Bone marrow (tissue), 2 donors: ENCODE measurements at regions not wholly inside any gene's neighbourhood (a gene's known extent, or its start where the extent isn't known, plus 50 kb on each side); places are given as distances from the start of the nearest gene placed in this dataset.

Experiments
- DNase-seq, 2 donors: peaks; one replicate each; lab custom pipeline; 2025; lab: John Stamatoyannopoulos, UW

GRCh38 chr5:98606961-98607360 is 166.5 kb upstream of the RGMB start:
- DNase-seq = no peak

GRCh38 chr5:98608052-98608451 is 165.4 kb upstream of the RGMB start:
- DNase-seq = no peak

GRCh38 chr5:98614341-98614740 is 159.1 kb upstream of the RGMB start:
- no peak for DNase-seq

- DNase-seq = no peak
These were observed 151.6 kb upstream of the RGMB start for GRCh38 chr5:98621821-98622220.

GRCh38 chr5:98624145-98624880 is 149.2 kb upstream of the RGMB start:
- DNase-seq = no peak

- no peak for DNase-seq
These were observed 146.3 kb upstream of the RGMB start for GRCh38 chr5:98627121-98627520.

GRCh38 chr5:98630621-98631020 is 142.8 kb upstream of the RGMB start:
- DNase-seq = no peak

- no peak for DNase-seq
These were observed 142.0 kb upstream of the RGMB start for GRCh38 chr5:98631311-98632054.

- DNase-seq = no peak
These were observed 137.8 kb upstream of the RGMB start for GRCh38 chr5:98635656-98636055.

GRCh38 chr5:98637116-98637515 is 136.3 kb upstream of the RGMB start:
- DNase-seq = no peak

GRCh38 chr5:98637557-98637956 is 135.9 kb upstream of the RGMB start:
- DNase-seq = no peak

GRCh38 chr5:98638111-98638510 is 135.4 kb upstream of the RGMB start:
- DNase-seq = no peak

GRCh38 chr5:98638701-98639100 is 134.8 kb upstream of the RGMB start:
- DNase-seq = no peak

- no peak for DNase-seq
These were observed 134.2 kb upstream of the RGMB start for GRCh38 chr5:98639274-98639673.

GRCh38 chr5:98641671-98642070 is 131.8 kb upstream of the RGMB start:
- no peak for DNase-seq

GRCh38 chr5:98643569-98643968 is 129.9 kb upstream of the RGMB start:
- DNase-seq = no peak

GRCh38 chr5:98651715-98652114 is 121.7 kb upstream of the RGMB start:
- no peak for DNase-seq

GRCh38 chr5:98656125-98656795 is 117.2 kb upstream of the RGMB start:
- DNase-seq = no peak

- DNase-seq = no peak
These were observed 116.7 kb upstream of the RGMB start for GRCh38 chr5:98656796-98657195.

- no peak for DNase-seq
These were observed 115.9 kb upstream of the RGMB start for GRCh38 chr5:98657559-98657958.

GRCh38 chr5:98663521-98663920 is 109.9 kb upstream of the RGMB start:
- no peak for DNase-seq

- DNase-seq = no peak
These were observed 108.7 kb upstream of the RGMB start for GRCh38 chr5:98664736-98665135.

GRCh38 chr5:98679963-98680362 is 93.5 kb upstream of the RGMB start:
- DNase-seq = no peak
